HG03025 (cell line): ENCODE measurements at regions not wholly inside any gene's neighbourhood (a gene's known extent, or its start where the extent isn't known, plus 50 kb on each side); places are given as distances from the start of the nearest gene placed in this dataset.

ENCODE experiments used
- ATAC-seq: cut with Tn5 transposase; IDR thresholded peaks from one replicate; pipeline ENCODE4 v1.9.1; 2021; ENCODE audit warnings: mild to moderate bottlenecking, moderate library complexity; ENCODE audit not compliant: unreplicated experiment, low FRiP score

DNA sequence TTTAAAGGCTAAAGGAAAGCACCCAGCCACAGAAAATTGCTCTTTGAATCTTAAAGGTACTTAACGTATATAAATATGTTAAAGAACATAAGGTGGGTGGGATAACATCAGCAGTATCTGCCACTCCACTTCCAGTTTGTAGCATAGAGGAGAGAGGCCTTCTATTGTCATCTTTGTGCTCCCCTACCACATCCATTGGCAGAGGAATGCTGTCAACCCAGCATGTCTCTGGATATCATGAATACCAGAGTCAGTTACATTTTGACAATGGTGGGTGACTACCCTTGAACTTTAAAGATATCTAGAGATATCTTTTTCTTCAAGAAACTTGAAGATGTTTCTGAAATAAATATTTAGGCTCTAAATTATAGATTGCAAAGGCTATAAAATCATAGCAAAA, 283.2 kb upstream of the LRRC7 start:
- ATAC-seq, result no peak

GRCh38 chr1:69288416-69288815, 279.3 kb upstream of the LRRC7 start:
- ATAC-seq, result no peak

DNA sequence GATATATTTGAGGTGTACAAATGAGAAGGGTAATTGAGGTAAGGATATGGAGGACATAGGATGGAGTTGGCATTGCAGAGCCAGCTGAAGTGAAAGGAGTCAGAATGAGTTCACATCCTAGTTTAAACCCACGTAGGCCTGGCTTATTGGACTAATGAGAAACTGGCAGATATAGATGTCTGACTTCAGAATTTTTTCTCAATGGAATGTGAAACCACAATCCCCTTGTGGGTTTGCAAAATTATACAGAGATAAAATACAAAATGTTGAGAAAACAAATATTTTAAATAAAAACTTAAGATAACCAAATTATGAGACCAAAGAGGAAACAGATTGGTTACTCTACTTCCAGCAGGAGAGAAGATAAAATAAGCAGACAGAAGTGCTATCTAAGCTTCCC, 277.4 kb upstream of the LRRC7 start:
- ATAC-seq, result no peak

GRCh38 chr1:69291541-69291940, 276.2 kb upstream of the LRRC7 start:
- no peak for ATAC-seq

DNA sequence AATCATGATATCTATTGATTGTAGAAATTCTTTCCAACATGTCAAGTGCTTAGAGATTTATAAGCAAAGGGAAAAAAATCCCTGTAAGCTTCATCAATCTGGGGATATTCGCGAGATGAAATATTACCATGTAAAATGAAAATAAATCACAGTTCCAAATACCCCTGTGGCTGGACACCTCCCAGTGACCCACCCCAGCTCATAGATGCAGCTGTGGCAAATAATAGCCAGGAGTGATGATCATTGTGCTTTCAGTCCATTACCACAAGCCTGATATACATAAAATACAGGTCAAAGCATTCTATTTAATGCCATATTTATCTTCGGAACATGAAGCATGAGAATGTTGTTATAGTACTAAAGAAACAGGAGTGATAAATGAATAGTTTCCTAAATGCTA, 274.9 kb upstream of the LRRC7 start:
- no peak for ATAC-seq

DNA sequence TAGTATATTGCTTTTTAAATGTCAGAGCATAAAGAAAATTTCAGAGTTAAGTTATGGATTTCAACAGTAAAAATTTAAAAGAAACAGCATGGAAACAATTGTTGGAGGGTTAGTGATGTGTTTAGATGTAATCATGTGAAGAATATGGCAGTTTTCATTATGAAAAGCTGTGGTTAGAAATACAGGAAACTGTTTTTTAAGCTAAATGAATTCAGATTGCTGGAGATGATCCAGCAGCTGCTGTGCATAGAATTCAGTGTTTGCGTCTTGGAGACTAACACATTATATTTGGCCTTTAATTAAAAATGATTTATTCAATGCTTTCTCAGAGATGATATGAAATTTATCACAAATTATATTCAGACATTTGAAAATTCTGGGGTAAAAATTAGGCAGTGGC, 273.6 kb upstream of the LRRC7 start:
- no peak for ATAC-seq

DNA sequence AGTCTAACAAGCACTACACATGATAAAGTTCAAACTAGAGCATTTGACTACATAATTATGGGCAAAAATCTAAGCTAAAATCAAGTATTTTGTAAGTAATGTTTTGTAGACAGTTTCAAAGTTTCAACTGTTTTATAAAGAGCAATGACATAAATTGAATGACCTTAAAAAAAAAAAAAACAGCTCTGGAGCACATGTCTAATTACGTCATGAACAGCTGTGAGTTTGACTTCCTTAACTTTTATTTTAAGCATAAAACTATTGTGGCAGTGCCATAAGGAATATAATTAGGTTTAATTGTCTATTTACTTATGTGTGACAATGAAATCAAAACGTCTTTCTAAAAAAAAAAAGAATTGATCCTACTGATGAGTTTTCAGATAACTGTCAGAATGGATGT, 272.5 kb upstream of the LRRC7 start:
- no peak for ATAC-seq

DNA sequence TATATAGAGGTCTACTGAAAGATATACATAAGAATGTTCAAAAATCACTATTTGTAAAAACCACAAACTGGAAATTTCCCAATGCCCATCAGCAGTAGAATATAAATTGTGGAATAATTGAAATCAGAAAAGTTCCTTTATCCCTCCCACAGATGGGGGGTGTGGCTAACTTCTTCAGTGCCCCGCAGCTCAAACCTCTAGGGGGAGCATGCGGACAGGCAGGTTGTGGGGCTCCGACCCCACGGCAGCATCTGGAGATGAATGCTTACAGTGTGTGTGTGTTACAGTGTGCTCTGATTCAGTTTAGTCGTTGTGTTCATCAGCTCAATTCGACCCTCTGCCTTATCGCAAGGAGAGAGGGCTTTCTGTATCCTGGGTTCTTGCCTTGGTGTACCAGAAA, 262.1 kb upstream of the LRRC7 start:
- ATAC-seq, result no peak

GRCh38 chr1:69312055-69312732, 255.5 kb upstream of the LRRC7 start:
- ATAC-seq, result no peak

DNA sequence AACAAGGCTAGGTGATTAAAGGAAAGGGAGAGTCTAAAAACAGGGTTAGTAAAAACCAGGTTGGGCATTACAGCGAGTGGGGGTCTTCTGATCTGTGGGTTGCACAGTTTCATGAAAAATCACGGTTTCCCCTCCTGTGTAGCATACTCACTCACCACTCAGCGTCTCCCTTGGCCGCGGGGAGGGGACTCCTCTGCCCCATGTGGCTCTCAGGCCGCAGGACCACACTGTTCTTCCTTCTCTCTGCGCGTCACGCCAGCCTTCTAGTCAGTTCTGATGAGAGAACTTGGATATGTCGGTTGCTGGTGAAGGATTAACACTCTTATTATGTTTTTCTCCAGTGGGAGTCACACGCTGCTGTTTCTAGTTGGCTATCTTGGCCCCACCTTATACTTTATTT, 254.6 kb upstream of the LRRC7 start:
- ATAC-seq, result no peak

DNA sequence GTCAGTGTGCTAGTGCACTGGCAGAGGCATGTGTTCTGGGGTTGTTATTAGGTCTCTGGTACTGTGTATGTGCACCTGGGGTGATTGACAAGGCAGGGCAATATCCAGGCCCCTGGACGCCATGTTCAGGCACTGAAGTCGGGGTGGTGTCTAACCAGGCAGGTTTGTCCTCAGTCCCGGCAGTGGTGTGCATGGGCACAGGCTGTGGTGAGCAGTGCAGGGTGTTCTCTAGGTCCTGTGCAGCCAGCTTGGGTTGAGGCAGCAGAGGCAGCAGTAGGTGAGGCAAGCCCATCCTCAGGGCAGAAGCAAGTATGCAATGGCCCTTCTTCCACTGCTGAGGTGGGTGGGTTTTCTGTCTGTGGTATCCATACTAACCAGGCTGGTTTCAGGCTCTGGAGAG, 252.3 kb upstream of the LRRC7 start:
- ATAC-seq, result no peak

DNA sequence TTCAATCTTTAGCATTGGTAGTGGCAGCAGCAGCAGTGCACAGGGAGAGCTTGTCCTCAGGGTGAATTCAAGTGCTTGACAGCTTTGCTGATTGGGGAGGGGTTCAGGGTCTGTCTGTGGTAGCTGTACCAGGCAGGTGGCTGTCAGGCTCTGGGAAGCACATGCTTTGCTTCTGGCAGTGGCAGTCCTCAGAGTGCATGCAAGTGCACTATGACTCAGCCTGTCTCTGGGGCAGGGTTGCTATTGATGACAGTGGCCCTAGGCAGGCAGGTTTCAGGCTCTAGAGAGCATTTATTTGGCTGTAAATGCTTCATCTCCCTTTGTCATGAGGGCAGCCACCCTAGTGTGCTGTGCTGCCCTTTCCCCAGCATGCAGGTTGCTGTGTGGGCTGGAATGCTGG, 251.9 kb upstream of the LRRC7 start:
- ATAC-seq, result no peak

DNA sequence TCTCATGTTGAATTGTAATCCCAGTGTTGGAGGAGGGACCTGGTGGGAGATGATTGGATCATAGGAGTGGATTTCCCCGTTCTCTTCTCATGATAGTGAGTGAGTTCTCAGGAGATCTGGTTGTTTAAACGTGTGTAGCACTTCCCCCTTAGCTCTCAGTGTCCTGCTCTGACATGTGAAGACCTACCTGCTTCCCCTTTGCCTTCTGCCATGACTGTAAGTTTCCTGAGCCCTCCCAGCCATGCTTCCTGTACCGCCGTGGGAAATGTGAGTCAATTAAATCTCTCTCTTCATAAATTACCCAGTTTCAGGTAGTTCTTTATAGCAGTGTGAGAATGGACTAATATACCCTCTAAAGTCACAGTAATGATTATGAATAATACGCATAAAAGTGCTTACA, 248.4 kb upstream of the LRRC7 start:
- no peak for ATAC-seq

- ATAC-seq, result no peak
Observed at GRCh38 chr1:69320757-69321211, 246.9 kb upstream of the LRRC7 start.

GRCh38 chr1:69321311-69321710, 246.4 kb upstream of the LRRC7 start:
- ATAC-seq, result no peak

DNA sequence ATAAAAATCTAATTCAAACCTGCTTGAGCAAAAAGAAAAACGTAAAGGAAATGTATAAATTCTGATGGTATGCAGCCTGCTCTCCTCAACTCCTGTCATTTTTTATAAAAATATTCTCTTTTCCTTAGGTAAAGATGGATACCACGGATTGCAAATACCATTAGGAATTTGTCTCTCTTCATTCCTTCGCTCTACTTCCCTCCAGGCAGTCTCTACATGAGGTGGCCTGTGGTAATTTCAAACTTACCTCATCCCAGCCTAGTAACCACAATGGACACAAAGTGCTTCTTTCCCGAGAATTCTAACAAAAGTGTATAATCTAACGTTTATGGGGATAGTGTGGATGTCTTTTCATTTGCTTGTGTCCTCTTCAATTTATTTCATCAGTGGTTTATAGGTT, 239.5 kb upstream of the LRRC7 start:
- no peak for ATAC-seq

- ATAC-seq, result no peak
Observed at GRCh38 chr1:69363236-69363635, 204.5 kb upstream of the LRRC7 start.

DNA sequence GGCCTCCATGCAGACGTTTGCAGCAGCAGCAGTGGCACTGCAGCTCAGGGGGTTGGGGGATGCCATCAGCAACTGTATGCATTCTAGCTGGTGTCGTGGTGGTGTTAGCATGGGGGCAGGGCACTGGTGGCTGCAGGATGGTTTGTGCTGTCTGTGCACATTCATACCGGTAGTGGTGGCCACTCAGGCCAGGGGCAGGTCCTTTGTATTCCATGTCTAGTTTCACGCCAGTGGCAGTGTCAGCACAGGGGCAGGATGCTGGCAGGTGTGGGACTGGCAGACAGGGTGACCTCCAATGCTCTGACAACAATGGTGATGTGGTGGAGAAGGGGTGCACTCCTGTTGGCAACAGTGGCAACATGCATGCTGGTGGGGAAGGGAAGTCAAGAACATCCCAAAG, 194.2 kb upstream of the LRRC7 start:
- ATAC-seq, result no peak

GRCh38 chr1:69376408-69376807, 191.3 kb upstream of the LRRC7 start:
- ATAC-seq, result no peak

DNA sequence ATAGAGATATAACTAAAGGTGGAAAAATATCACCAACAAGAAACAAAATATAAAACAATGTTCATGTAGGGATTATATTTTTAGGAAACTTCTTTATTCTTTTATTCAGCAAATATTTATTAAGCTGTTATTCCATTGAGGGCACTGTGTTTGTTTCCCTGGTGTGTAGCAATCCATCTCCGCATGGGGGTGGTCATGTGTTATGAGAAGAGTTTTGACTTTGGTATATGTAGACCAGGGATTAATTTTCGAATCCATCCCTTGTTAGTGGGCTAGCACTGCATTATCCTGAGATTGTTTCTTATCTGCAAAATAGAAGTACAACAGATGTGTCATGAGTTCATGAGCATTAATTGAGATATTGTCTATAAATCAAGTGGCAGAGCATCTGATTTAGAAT, 190.2 kb upstream of the LRRC7 start:
- ATAC-seq, result no peak

- no peak for ATAC-seq
Observed at GRCh38 chr1:69388044-69388443, 179.7 kb upstream of the LRRC7 start.

GRCh38 chr1:69400128-69400527, 167.6 kb upstream of the LRRC7 start:
- no peak for ATAC-seq

DNA sequence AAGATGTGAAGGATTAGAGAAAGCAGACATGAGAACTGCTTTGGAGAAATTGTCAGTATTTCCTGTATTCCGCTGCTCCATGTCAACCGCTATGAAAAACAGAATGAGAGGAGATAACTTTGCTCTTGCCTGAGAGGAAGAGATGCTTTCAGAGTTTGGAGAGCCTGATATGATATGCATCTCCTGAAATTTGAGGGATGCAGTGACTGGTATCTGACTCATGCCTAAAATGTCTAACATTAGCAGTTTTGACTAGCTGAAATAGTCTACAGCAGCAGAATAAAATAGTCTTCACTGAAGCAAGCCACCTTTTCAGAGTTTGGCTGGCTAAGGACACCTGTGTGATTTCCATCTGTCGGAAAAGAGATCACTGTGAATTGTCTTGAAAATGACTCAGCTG, 165.8 kb upstream of the LRRC7 start:
- ATAC-seq, result no peak
